Endodermal cell (in vitro differentiated cells): ENCODE measurements at regions not wholly inside any gene's neighbourhood (a gene's known extent, or its start where the extent isn't known, plus 50 kb on each side); places are given as distances from the start of the nearest gene placed in this dataset.

Experiments
- DNase-seq: peaks from one replicate; pipeline ENCODE4 v3.0.0-alpha.2; 2017
- H3K27ac ChIP-seq: 2 replicates; pipeline ENCODE4 v1.5.1; 2013; ENCODE audit warnings: mild to moderate bottlenecking, low read depth, low read length, moderate library complexity
- H3K27me3 ChIP-seq: 2 replicates; pipeline ENCODE4 v1.6.1; 2013; ENCODE audit warnings: mild to moderate bottlenecking, low read length, moderate library complexity; ENCODE audit not compliant: insufficient read depth, control insufficient read depth, poor library complexity, severe bottlenecking
- H3K36me3 ChIP-seq: 2 replicates; pipeline ENCODE4 v1.7.0; 2013; ENCODE audit warnings: mild to moderate bottlenecking, low read length, moderate library complexity; ENCODE audit not compliant: control insufficient read depth, insufficient read depth
- H3K4me1 ChIP-seq: one replicate; pipeline ENCODE4 v1.7.0; 2013; ENCODE audit warnings: low read length; ENCODE audit not compliant: control insufficient read depth, insufficient read depth
- H3K4me3 ChIP-seq: 2 replicates; pipeline ENCODE4 v1.5.1; 2013; ENCODE audit warnings: mild to moderate bottlenecking, low read length, moderate library complexity
- H3K9ac ChIP-seq: 2 replicates; pipeline ENCODE4 v1.6.1; 2013; ENCODE audit warnings: mild to moderate bottlenecking, low read length, moderate library complexity; ENCODE audit not compliant: poor library complexity, severe bottlenecking; ENCODE audit errors: extremely low read depth
- H3K9me3 ChIP-seq: 2 replicates; pipeline ENCODE4 v1.6.1; 2013; ENCODE audit warnings: mild to moderate bottlenecking, low read length, moderate library complexity; ENCODE audit not compliant: control insufficient read depth
- H3K27ac Mint-ChIP-seq: 2 replicates; pipeline ENCODE4 v1.8.0; 2020; ENCODE audit warnings: mixed read lengths
- H3K27me3 Mint-ChIP-seq: 2 replicates; pipeline ENCODE4 v1.8.0; 2021; ENCODE audit warnings: mild to moderate bottlenecking, mixed read lengths; ENCODE audit not compliant: insufficient read depth
- H3K36me3 Mint-ChIP-seq: 2 replicates; pipeline ENCODE4 v1.8.0; 2020; ENCODE audit warnings: low read depth, mixed read lengths
- H3K4me1 Mint-ChIP-seq: 2 replicates; pipeline ENCODE4 v1.8.0; 2020; ENCODE audit warnings: mixed read lengths
- H3K4me3 Mint-ChIP-seq: 2 replicates; pipeline ENCODE4 v1.8.0; 2020; ENCODE audit warnings: mild to moderate bottlenecking, moderate library complexity, mixed read lengths
- H3K9me3 Mint-ChIP-seq: 2 replicates; pipeline ENCODE4 v1.8.0; 2020; ENCODE audit warnings: mild to moderate bottlenecking, mixed read lengths
- CTCF ChIP-seq: fragments of 200-600 bp; sonication (generic); conservative IDR thresholded peaks from 2 replicates; pipeline ENCODE4 v1.5.0; 2021; ENCODE audit warnings: antibody characterized with exemption, mild to moderate bottlenecking
- WGBS, 2 experiments: methylation state at CpG; one replicate each; pipeline versions ENCODE4 v1.1.5 to v1.1.7; 2013; ENCODE audit warnings: missing lambda C conversion rate in 2 of 2, mixed read lengths in 1 of 2; ENCODE audit not compliant: insufficient coverage in 1 of 2, insufficient read length in 1 of 2; 5-methylcytosine and 5-hydroxymethylcytosine counted together

GRCh38 chr5:110354311-110354710 is 372.2 kb downstream of the TMEM232 start:
- H3K9me3 Mint-ChIP-seq = peaks cover 2% of the 10 kb centered on the region
- H3K27ac Mint-ChIP-seq = no peak overlapping the region
- H3K4me3 Mint-ChIP-seq = no peak overlapping the region
- no peak overlapping the region for H3K27ac ChIP-seq
- DNase-seq = no peak
- no peaks in the 10 kb centered on the region for H3K36me3 ChIP-seq
- H3K9ac ChIP-seq = no peak overlapping the region
- no peak for TF ChIP-seq CTCF
- WGBS, 2 experiments = 96 to 100% methylated on average over 1 to 3 of the region's 3 CpGs
- H3K4me3 ChIP-seq = no peak overlapping the region
- H3K36me3 Mint-ChIP-seq = no peaks in the 10 kb centered on the region
- no peaks in the 10 kb centered on the region for H3K27me3 ChIP-seq
- no peaks in the 10 kb centered on the region for H3K9me3 ChIP-seq
- no peaks in the 10 kb centered on the region for H3K4me1 ChIP-seq
- peaks cover 4% of the 10 kb centered on the region for H3K27me3 Mint-ChIP-seq
- H3K4me1 Mint-ChIP-seq = peaks cover 4% of the 10 kb centered on the region

GRCh38 chr5:110354915-110355644 is 371.4 kb downstream of the TMEM232 start:
- H3K27me3 ChIP-seq = no peaks in the 10 kb centered on the region
- no peaks in the 10 kb centered on the region for H3K36me3 Mint-ChIP-seq
- DNase-seq = no peak
- peaks cover 2% of the 10 kb centered on the region for H3K9me3 Mint-ChIP-seq
- H3K27me3 Mint-ChIP-seq = peaks cover 4% of the 10 kb centered on the region
- H3K9ac ChIP-seq = no peak overlapping the region
- H3K4me1 ChIP-seq = no peaks in the 10 kb centered on the region
- H3K4me3 Mint-ChIP-seq = no peak overlapping the region
- H3K4me1 Mint-ChIP-seq = peaks cover 4% of the 10 kb centered on the region
- no peaks in the 10 kb centered on the region for H3K9me3 ChIP-seq
- H3K27ac ChIP-seq = no peak overlapping the region
- WGBS, 2 experiments = 92 to 100% methylated on average over 2 to 8 of the region's 8 CpGs
- TF ChIP-seq CTCF = no peak
- no peak overlapping the region for H3K27ac Mint-ChIP-seq
- no peaks in the 10 kb centered on the region for H3K36me3 ChIP-seq
- H3K4me3 ChIP-seq = no peak overlapping the region

- no peak for DNase-seq
- peaks cover 5% of the 10 kb centered on the region for H3K4me1 Mint-ChIP-seq
These were observed 369.8 kb downstream of the TMEM232 start for GRCh38 chr5:110356677-110357076.

More at GRCh38 chr5:110356677-110357076, 369.8 kb downstream of the TMEM232 start:
- WGBS, 2 experiments = 71 to 84% methylated on average over 1 to 2 of the region's 2 CpGs
- H3K4me1 ChIP-seq = no peaks in the 10 kb centered on the region
- H3K27me3 ChIP-seq = no peaks in the 10 kb centered on the region
- no peak overlapping the region for H3K9ac ChIP-seq
- Mint-ChIP-seq H3K27ac (no peak overlapping the region), H3K4me3 (no peak overlapping the region), H3K9me3 (peaks cover 2% of the 10 kb centered on the region), H3K36me3 (no peaks in the 10 kb centered on the region), H3K27me3 (peaks cover 4% of the 10 kb centered on the region)
- no peaks in the 10 kb centered on the region for H3K9me3 ChIP-seq
- TF ChIP-seq CTCF = no peak
- H3K27ac ChIP-seq = no peak overlapping the region
- H3K36me3 ChIP-seq = no peaks in the 10 kb centered on the region
- H3K4me3 ChIP-seq = no peak overlapping the region
